LoVo (cell line): ENCODE measurements at regions not wholly inside any gene's neighbourhood (a gene's known extent, or its start where the extent isn't known, plus 50 kb on each side); places are given as distances from the start of the nearest gene placed in this dataset.
"Not testable (repeated sequence)": the region's sequence is repeated elsewhere in the genome, so short reads cannot be mapped to it uniquely, and the experiment has no call there.

Experiments used
- DNase-seq: peaks from one replicate; pipeline ENCODE4 v3.0.0-alpha.2; 2016; ENCODE audit warnings: low spot score

- no peak for DNase-seq
Observed at GRCh38 chr11:129699711-129700304, 115.8 kb upstream of the TMEM45B start.

GRCh38 chr11:129700701-129701100 is 114.9 kb upstream of the TMEM45B start:
- DNase-seq = no peak

- no peak for DNase-seq
Observed at GRCh38 chr11:129701706-129702105, 113.9 kb upstream of the TMEM45B start.

DNA sequence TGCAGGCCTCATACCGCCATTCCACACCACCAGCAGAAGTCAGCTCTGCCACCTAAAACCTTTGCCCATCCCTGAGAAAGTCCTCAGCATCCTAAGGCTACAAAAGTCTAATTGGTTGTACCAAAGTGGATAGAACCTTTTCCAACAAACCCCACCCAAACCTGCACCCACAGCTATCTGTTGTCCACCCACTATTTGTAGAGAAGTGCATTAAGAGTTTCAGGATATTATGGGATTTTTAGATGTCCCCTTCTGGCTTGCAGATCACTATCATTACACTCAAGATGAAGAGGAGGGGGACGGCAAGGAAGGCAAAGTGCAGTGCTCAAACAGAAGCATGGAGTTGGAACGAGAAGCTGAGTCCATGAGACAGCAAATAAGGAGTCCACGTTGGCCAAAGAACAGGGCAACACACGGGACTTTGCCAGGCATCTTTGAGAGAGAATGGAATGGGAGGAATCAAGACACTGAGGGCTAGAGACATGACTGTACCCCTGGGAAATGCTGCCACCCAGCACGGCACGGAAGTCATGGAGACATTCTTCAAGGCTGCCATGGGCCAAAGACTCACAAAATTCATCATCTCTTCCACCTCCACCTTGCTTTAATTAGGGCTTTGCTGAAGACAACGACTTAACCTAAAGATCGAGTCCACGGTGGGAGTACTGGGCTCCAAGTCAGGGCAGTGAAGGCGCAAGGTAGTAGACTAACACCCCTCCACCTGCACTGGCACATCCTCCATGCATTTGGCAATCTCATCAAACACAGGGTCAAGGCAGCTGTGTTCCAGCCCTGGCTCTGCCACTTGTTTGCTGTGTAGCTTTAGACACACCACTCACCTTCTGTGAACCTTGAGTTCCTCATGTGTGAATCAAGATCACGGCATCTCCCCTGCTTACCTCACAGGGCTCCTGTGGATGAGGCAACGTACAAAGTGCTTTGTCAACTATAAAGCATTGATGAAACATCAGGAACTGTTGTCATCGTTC is 112.9 kb upstream of the TMEM45B start:
- no peak for DNase-seq

- no peak for DNase-seq
Observed at GRCh38 chr11:129703846-129704245, 111.8 kb upstream of the TMEM45B start.

GRCh38 chr11:129704831-129705230 is 110.8 kb upstream of the TMEM45B start:
- no peak for DNase-seq

GRCh38 chr11:129705341-129705740 is 110.3 kb upstream of the TMEM45B start:
- no peak for DNase-seq

- DNase-seq = no peak
Observed at GRCh38 chr11:129705933-129706332, 109.7 kb upstream of the TMEM45B start.

- DNase-seq = no peak
Observed at GRCh38 chr11:129709801-129710398, 105.7 kb upstream of the TMEM45B start.

DNA sequence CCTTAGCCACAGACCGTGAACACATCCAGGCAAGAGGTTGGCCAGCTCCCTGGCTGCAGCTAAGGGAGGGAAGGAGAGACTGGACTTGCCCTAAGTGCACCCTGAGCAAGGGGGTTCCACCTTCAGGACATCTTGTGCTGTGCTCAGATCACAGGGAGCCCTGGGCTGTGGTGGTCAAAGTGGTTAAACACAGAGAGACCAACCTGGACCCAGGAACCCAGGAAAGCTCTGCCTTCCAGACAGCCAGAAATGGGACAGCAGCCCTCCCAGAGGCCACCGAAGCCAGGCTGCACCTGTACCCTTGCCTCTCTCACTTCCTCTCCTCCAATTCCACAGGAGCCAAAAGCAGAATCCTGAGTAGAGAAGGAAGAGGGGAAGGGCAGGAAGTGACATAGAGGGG is 105.2 kb upstream of the TMEM45B start:
- DNase-seq = no peak

- DNase-seq = no peak
Observed at GRCh38 chr11:129711760-129712159, 103.9 kb upstream of the TMEM45B start.

DNA sequence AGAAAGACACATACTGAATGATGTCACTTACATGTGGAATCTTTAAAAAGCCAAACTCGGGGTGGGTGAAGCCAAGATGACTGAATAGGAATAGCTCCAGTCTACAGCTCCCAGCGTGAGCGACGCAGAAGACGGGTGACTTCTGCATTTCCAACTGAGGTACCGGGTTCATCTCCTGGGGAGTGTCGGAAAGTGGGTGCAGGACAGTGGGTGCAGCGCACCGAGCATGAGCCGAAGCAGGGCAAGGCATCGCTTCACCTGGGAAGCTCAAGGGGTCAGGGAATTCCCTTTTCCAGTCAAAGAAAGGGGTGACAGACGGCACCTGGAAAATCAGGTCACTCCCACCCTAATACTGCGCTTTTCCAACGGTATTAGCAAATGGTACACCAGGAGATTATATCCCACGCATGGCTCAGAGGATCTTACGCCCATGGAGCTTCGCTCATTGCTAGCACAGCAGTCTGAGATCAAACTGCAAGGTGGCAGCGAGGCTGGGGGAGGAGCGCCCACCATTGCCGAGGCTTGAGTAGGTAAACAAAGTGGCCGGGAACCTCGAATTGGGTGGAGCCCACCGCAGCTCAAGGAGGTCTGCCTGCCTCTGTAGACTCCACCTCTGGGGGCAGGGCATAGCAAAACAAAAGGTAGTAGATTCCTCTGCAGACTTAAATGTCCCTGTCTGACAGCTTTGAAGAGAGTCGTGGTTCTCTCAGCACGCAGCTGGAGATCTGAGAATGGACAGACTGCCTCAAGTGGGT is 103.0 kb upstream of the TMEM45B start:
- not testable (repeated sequence) for DNase-seq

DNA sequence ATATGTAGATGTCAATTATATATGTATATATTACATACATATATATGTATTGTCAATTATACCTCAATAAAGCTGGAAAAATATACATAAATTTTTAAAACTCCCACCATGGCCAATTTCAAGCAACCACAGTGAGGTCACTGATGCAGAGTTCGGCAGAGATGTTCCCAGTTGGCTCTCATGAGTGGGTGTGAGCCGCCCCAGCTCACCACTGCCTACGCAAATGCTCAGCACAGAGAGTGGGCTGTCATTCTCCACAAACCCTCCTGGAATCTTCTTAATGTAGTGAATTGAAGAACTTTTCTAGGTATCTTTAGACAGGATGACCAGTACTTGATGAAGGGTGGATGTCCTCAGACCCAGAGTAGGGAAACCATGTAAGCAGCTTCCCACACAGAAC is 96.6 kb upstream of the TMEM45B start:
- DNase-seq = no peak

DNA sequence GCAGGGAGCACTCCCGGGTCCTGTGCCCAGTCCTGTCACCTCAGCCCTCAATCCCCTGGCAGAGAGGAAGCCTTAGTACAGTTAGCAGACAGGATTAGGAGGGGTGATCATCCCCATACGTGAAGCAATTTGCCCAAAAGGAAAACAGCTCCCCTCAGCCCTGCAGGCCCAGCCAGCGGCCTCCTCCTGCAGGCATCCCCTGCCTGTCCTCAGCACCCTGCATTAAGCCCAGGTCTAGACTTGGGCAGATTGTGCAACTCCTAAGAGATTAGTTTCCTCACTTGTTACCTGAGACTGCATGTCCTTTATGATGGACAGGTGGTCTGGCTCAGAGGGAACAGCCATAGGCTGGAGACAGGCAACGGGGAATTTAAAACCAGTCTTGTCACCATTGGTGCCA is 95.5 kb upstream of the TMEM45B start:
- DNase-seq = no peak

- no peak for DNase-seq
Observed at GRCh38 chr11:129720994-129721393, 94.7 kb upstream of the TMEM45B start.

- DNase-seq = no peak
Observed at GRCh38 chr11:129721685-129722084, 94.0 kb upstream of the TMEM45B start.

DNA sequence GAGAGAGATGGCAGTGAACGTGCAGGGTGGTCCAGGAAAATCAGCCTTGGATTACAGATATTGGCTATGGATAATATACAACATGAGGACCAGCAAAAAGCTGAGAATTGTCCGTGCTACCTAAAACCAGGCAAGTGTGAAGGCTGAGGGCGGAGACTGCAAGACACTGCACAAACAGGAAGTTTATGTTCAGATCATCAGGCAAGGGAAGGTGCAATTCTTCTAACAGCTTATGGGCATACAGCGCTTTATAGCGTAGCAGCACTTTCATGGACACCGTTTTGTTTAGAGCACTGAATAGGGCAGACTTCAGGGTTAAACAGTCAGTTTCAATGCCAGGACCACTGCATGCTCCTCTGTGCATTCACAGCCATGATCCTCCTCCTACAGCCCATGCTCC is 93.1 kb upstream of the TMEM45B start:
- DNase-seq = no peak

DNA sequence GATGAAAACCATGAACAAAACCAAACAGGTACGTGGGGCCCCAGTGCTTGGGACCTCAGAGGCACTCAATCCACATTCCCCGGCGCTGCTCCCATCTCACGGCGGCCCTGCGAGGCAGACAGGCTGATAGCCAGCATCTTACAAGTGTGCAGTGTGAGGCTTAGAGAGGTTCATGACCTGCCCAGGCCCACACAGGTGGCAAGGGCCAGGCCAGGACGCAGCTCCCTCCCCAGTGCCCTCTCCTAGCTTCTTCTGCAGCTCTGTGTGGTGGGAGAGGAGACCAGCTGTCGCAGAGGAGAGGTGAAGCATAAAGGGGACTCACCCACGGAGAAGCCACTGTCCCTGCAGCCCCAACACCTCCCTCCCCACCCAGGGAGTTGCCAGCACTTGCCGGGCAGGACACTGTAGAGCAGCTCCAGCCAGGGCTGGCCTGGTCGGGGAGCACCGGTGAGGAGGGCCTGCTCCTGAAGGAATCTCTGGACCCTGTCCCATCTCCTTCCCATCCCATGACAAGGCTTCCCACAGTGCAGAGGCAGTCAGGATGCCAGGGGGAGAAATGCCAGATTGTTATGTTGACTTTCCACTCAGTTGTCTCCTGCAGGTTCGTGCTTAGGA is 92.4 kb upstream of the TMEM45B start:
- no peak for DNase-seq

- no peak for DNase-seq
Observed at GRCh38 chr11:129723761-129724162, 91.9 kb upstream of the TMEM45B start.

- DNase-seq = no peak
Observed at GRCh38 chr11:129724866-129725265, 90.8 kb upstream of the TMEM45B start.

DNA sequence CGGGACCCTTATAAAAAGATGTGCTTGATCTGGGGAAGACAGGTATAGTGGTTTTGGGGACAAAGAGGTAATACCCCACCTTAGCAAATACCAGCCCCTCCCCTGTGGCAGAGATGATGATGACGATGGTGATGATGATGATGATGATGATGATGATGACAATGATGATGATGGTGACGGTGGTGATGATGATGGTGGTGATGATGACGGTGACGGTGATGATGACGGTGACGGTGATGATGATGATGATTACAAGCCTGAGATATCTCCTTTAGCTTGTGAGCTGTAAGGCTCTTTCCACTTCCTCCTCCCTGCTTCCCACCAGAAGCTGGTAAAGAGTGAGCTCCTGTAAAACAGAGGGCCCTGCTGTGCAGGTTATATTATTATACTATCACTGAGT is 89.5 kb upstream of the TMEM45B start:
- DNase-seq = no peak

DNA sequence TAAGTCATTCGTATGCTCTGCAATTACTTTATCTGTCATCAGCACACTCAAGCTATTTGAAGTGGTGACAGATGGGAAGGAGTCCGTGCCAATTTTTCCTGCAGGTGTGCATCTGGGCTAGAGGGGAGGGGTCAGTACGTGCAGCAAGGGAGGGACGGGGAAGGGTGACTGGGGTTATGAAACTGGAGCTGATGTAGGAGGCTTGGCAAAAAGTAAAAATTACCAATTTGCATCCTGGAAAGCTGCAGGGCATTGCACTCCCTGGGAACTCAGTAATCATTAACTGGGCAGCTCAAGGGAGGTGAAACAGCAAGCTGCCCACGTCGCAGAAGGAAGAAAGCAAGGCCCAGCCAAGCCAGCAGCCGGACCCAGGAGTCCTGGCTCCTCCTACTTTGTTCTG is 87.1 kb upstream of the TMEM45B start:
- no peak for DNase-seq
